Tibial artery (tissue), 4 donors: ENCODE measurements at regions not wholly inside any gene's neighbourhood (a gene's known extent, or its start where the extent isn't known, plus 50 kb on each side); places are given as distances from the start of the nearest gene placed in this dataset.

Source experiments
- DNase-seq, 2 donors: peaks; one replicate each; pipeline ENCODE4 v3.0.0-alpha.2; 2019
- H3K27ac ChIP-seq, 2 donors: fragments of 200-600 bp; sonication (generic) in 1 of 2; 1 replicate in 1 of 2; 2 replicates in 1 of 2; pipeline ENCODE4 v1.5.1; 2018 to 2019; ENCODE audit warnings: mild to moderate bottlenecking in 1 of 2
- H3K27me3 ChIP-seq, 2 donors: fragments of 200-600 bp; sonication (generic) in 1 of 2; one replicate each; pipeline versions ENCODE4 v1.5.1 to v1.6.0; 2016 to 2019
- H3K36me3 ChIP-seq, 3 donors: fragments of 200-600 bp; sonication (generic) in 2 of 3; one replicate each; pipeline ENCODE4 v1.5.1; 2016 to 2019; ENCODE audit warnings: mild to moderate bottlenecking in 2 of 3
- H3K4me1 ChIP-seq, 4 donors: fragments of 200-600 bp; sonication (generic) in 2 of 4; 1 replicate in 3 of 4; 2 replicates in 1 of 4; pipeline ENCODE4 v1.5.1; 2016 to 2019
- H3K4me3 ChIP-seq, 2 donors: fragments of 200-600 bp; sonication (generic) in 1 of 2; 1 replicate in 1 of 2; 2 replicates in 1 of 2; pipeline ENCODE4 v1.5.1; 2018 to 2019; ENCODE audit warnings: mild to moderate bottlenecking in 2 of 2
- H3K9me3 ChIP-seq, 3 donors: fragments of 200-600 bp; sonication (generic) in 1 of 3; one replicate each; pipeline ENCODE4 v1.5.1; 2016 to 2019
- CTCF ChIP-seq, 2 experiments: fragments of 200-600 bp in 1 of 2; fragments of 450-650 bp in 1 of 2; IDR thresholded peaks; one replicate each; pipeline ENCODE4 v1.5.1; 2017 to 2019; ENCODE audit warnings: antibody characterized with exemption in 2 of 2, mild to moderate bottlenecking in 1 of 2, moderate library complexity in 1 of 2
- intact Hi-C: fragments of 100-400 bp; cut with DNase I; formaldehyde crosslinking; loops from one replicate; pipeline ENCODE4 v1.15.0; 2023; ENCODE audit warnings: low total_unique reads

DNA sequence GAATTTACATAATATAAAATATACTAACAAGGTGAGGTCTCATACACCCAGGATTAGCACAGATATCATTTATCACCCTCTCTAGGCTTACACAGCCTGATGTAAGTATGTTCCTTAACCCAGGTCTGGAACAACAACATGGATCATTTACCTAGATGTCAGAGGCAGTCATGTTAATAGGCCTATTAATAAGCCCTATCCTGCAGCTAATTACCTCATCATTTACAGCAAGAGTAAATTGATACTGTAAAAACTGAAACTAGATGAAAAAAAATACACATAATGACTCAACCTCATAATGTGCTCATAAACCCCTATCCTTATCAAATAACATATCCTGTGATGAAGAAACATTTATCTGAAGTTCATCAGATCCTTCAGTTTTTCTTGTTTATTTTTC, 334.3 kb upstream of the MANEA start:
- H3K4me3 ChIP-seq, result no peak overlapping the region
- intact Hi-C loops, result no loop called here
- H3K27me3 ChIP-seq, result no peaks in the 10 kb centered on the region
- no peaks in the 10 kb centered on the region for H3K9me3 ChIP-seq
- H3K27ac ChIP-seq, result no peak overlapping the region
- no peak for DNase-seq
- no peak for TF ChIP-seq CTCF (IDR thresholded peaks at IDR 0.05)
- no peaks in the 10 kb centered on the region for H3K36me3 ChIP-seq
- no peaks in the 10 kb centered on the region for H3K4me1 ChIP-seq

DNA sequence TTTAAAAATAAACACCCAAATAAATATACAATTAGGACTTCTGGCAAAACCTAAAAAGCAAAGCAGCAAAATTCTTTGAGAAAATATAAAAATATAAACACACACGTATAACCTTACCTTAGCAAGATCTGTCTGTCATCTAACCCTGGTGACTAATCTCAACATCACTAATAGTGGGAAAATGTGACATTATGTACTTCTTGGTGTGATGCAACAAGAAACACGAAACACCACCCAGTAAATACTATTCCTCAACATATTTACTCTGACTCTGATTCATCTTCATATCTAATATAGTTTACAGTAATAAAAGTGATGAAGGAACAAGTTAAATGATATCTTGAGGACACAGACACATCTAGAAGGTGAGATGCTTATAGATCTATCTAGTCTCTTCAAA, 332.6 kb upstream of the MANEA start:
- Histone ChIP-seq H3K27ac (no peak overlapping the region), H3K36me3 (no peaks in the 10 kb centered on the region), H3K27me3 (no peaks in the 10 kb centered on the region), H3K4me3 (no peak overlapping the region), H3K4me1 (no peaks in the 10 kb centered on the region), H3K9me3 (no peaks in the 10 kb centered on the region)
- no peak for DNase-seq
- intact Hi-C loops, result no loop called here
- TF ChIP-seq CTCF (IDR thresholded peaks at IDR 0.05), result no peak

GRCh38 chr6:95248499-95248898, 328.8 kb upstream of the MANEA start:
- intact Hi-C loops, result no loop called here
- DNase-seq, result no peak
- no peaks in the 10 kb centered on the region for H3K27me3 ChIP-seq
- no peaks in the 10 kb centered on the region for H3K9me3 ChIP-seq
- H3K27ac ChIP-seq, result no peak overlapping the region
- H3K4me1 ChIP-seq, result no peaks in the 10 kb centered on the region
- TF ChIP-seq CTCF (IDR thresholded peaks at IDR 0.05), result no peak
- H3K36me3 ChIP-seq, result no peaks in the 10 kb centered on the region
- no peak overlapping the region for H3K4me3 ChIP-seq

- Histone ChIP-seq H3K27me3 (no peaks in the 10 kb centered on the region), H3K36me3 (no peaks in the 10 kb centered on the region), H3K9me3 (no peaks in the 10 kb centered on the region), H3K4me3 (no peak overlapping the region), H3K4me1 (no peaks in the 10 kb centered on the region), H3K27ac (no peak overlapping the region)
- no peak for TF ChIP-seq CTCF (IDR thresholded peaks at IDR 0.05)
- intact Hi-C loops, result no loop called here
- DNase-seq, result no peak
These were observed 328.2 kb upstream of the MANEA start for GRCh38 chr6:95249175-95249574.

DNA sequence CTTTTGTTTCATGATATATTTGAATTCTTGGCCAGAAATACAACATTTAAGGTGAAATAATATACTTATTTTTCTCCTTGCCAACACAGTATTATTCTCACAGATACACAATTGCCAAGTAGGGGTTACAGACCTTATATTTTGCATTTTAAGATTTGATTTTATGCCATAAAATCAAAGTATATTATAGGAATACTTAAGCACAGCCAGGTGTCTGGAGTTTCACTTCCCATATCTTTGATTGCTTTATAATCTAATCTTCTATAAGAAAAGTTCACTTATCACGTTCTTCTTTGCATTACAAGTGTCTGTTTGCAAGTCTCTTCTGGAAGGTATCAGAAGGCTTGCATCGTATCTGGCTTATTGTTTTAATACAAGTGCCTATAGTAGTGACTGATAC, 327.7 kb upstream of the MANEA start:
- H3K27ac ChIP-seq, result no peak overlapping the region
- DNase-seq, result no peak
- no peaks in the 10 kb centered on the region for H3K27me3 ChIP-seq
- H3K9me3 ChIP-seq, result no peaks in the 10 kb centered on the region
- no peaks in the 10 kb centered on the region for H3K36me3 ChIP-seq
- no peaks in the 10 kb centered on the region for H3K4me1 ChIP-seq
- TF ChIP-seq CTCF (IDR thresholded peaks at IDR 0.05), result no peak
- no peak overlapping the region for H3K4me3 ChIP-seq
- intact Hi-C loops, result no loop called here

- no peak for DNase-seq
- no peaks in the 10 kb centered on the region for H3K4me1 ChIP-seq
- no peak overlapping the region for H3K4me3 ChIP-seq
- H3K27me3 ChIP-seq, result no peaks in the 10 kb centered on the region
- H3K36me3 ChIP-seq, result no peaks in the 10 kb centered on the region
- no peak overlapping the region for H3K27ac ChIP-seq
- intact Hi-C loops, result no loop called here
- TF ChIP-seq CTCF (IDR thresholded peaks at IDR 0.05), result no peak
- H3K9me3 ChIP-seq, result peaks cover 0 to 4% (median 0%) of the 10 kb centered on the region in 3 donors
These were observed 313.5 kb upstream of the MANEA start for GRCh38 chr6:95263840-95264239.
